CD8-positive, alpha-beta memory T cell (primary cell): ENCODE measurements at regions not wholly inside any gene's neighbourhood (a gene's known extent, or its start where the extent isn't known, plus 50 kb on each side); places are given as distances from the start of the nearest gene placed in this dataset.

Source experiments
- CTCF ChIA-PET: fragments of 350-600 bp; sonication (Branson Sonifier 250); formaldehyde crosslinking; loops from one replicate; lab custom pipeline; 2021; ENCODE audit warnings: antibody characterized with exemption; lab: Charles Lee
- POLR2A ChIA-PET: fragments of 350-600 bp; sonication (Branson Sonifier 250); formaldehyde crosslinking; loops from one replicate; lab custom pipeline; 2021; ENCODE audit warnings: antibody characterized with exemption; lab: Charles Lee
- DNase-seq, 5 donors: peaks; one replicate each; pipeline versions ENCODE4 v3.0.0 to v3.0.0-alpha.2; 2020 to 2022; ENCODE audit warnings: mixed read lengths in 1 of 5
- H3K27ac ChIP-seq: one replicate; pipeline ENCODE4 v1.7.0; 2013; ENCODE audit warnings: low read depth, mild to moderate bottlenecking, low read length, moderate library complexity
- H3K27me3 ChIP-seq: 2 replicates; pipeline ENCODE4 v1.7.0; 2013; ENCODE audit warnings: low read length, mild to moderate bottlenecking; ENCODE audit not compliant: insufficient read depth, poor library complexity, severe bottlenecking
- H3K36me3 ChIP-seq: 2 replicates; pipeline ENCODE4 v1.7.0; 2013; ENCODE audit warnings: mild to moderate bottlenecking, low read length, moderate library complexity; ENCODE audit not compliant: insufficient read depth
- H3K4me1 ChIP-seq: 2 replicates; pipeline ENCODE4 v1.7.0; 2013; ENCODE audit warnings: mild to moderate bottlenecking, low read length, moderate library complexity; ENCODE audit not compliant: insufficient read depth
- H3K4me3 ChIP-seq: 2 replicates; pipeline ENCODE4 v1.7.0; 2013; ENCODE audit warnings: mild to moderate bottlenecking, low read length
- H3K9me3 ChIP-seq: 2 replicates; pipeline ENCODE4 v1.7.0; 2013; ENCODE audit warnings: mild to moderate bottlenecking, low read length
- H3K27ac Mint-ChIP-seq, 8 donors: one replicate each; pipeline ENCODE4 v1.8.0; 2020 to 2021; ENCODE audit warnings: mixed read lengths in 8 of 8, mild to moderate bottlenecking in 6 of 8, inconsistent platforms in 3 of 8, moderate library complexity in 3 of 8
- H3K27me3 Mint-ChIP-seq, 2 donors: one replicate each; pipeline ENCODE4 v1.8.0; 2020 to 2021; ENCODE audit warnings: mixed read lengths in 2 of 2, mild to moderate bottlenecking in 1 of 2, moderate library complexity in 1 of 2
- H3K36me3 Mint-ChIP-seq, 3 donors: one replicate each; pipeline ENCODE4 v1.8.0; 2020 to 2021; ENCODE audit warnings: mixed read lengths in 3 of 3, inconsistent platforms in 1 of 3, mild to moderate bottlenecking in 1 of 3
- H3K4me1 Mint-ChIP-seq, 3 donors: one replicate each; pipeline ENCODE4 v1.8.0; 2020 to 2021; ENCODE audit warnings: mixed read lengths in 3 of 3, inconsistent platforms in 1 of 3, mild to moderate bottlenecking in 1 of 3
- H3K4me3 Mint-ChIP-seq, 7 donors: one replicate each; pipeline ENCODE4 v1.8.0; 2020 to 2021; ENCODE audit warnings: mixed read lengths in 7 of 7, mild to moderate bottlenecking in 6 of 7, moderate library complexity in 4 of 7, inconsistent platforms in 2 of 7
- H3K9me3 Mint-ChIP-seq, 5 donors: one replicate each; pipeline ENCODE4 v1.8.0; 2020 to 2022; ENCODE audit warnings: mixed read lengths in 5 of 5, mild to moderate bottlenecking in 3 of 5, moderate library complexity in 2 of 5, inconsistent platforms in 1 of 5

DNA sequence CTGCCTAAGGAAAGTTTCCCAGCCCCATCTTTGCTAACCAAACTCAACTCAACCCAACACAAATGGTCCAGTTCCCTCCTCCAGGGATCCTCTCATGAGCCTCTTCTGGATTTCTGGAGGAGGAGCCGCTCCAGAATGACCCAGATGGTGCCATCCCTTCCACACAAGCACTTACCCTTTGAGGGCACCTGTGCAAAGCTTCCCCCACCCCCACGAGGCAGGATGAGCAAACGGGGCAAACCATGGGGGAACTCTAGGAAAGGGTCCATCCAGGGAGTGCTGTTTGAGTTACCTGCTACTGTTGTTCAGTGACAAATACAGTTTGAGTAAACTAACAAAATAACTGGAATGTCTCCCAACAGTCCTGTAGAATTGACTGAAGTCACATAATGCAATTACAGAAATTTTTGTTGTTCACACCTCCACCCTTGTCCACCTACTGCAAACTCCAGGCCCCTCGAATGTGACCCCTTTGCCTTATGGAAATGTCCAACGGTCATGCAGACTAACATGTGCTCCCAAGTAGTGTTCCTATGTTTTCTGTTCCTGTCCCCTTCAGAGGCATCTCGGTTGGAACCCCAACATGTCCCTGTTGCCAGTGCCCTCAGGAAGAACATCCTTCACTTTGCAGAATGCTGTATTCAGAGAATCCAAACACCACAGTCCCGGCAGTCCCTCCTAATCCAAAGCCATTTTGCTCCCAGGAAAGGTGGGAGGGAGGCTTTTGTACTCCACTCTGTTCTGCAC, 160.1 kb downstream of the RRAGC start:
- ChIA-PET CTCF (no interaction called here), POLR2A (no interaction called here)
- H3K27ac Mint-ChIP-seq: no peak overlapping the region
- H3K36me3 ChIP-seq: no peaks in the 10 kb centered on the region
- no peaks in the 10 kb centered on the region for H3K27me3 ChIP-seq
- DNase-seq: no peak
- H3K4me1 Mint-ChIP-seq: no peaks in the 10 kb centered on the region
- no peak overlapping the region for H3K4me3 ChIP-seq
- H3K36me3 Mint-ChIP-seq: no peaks in the 10 kb centered on the region
- H3K27me3 Mint-ChIP-seq: peaks cover 22 to 54% of the 10 kb centered on the region in 2 donors
- H3K9me3 Mint-ChIP-seq: peaks cover 0 to 8% (median 4%) of the 10 kb centered on the region in 5 donors
- H3K9me3 ChIP-seq: no peaks in the 10 kb centered on the region
- H3K4me3 Mint-ChIP-seq: no peak overlapping the region
- no peak overlapping the region for H3K27ac ChIP-seq
- no peaks in the 10 kb centered on the region for H3K4me1 ChIP-seq

DNA sequence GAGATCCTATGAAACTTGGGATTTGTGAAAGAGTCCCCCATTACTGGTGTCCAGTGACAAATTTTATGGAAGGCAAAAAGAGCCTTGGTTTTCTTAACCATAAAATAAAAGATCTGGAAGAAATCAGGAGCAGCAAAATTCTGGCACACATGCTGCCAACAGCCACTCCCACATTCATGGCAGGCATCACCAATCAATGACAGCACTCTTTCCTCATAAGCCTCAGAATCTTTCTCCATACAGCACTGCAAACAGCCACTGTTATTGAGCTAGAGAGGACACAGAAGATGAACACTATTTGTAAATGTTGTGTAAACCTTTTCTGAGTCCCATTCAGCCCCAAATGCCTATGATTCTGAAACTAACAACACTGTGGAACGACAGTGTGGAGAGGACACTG, 162.2 kb downstream of the RRAGC start:
- no peaks in the 10 kb centered on the region for H3K27me3 ChIP-seq
- H3K27me3 Mint-ChIP-seq: peaks cover 23 to 48% of the 10 kb centered on the region in 2 donors
- H3K4me1 ChIP-seq: no peaks in the 10 kb centered on the region
- no peak overlapping the region for H3K4me3 ChIP-seq
- H3K9me3 ChIP-seq: no peaks in the 10 kb centered on the region
- POLR2A ChIA-PET: no interaction called here
- H3K4me3 Mint-ChIP-seq: no peak overlapping the region
- no peak overlapping the region for H3K27ac Mint-ChIP-seq
- DNase-seq: no peak
- H3K9me3 Mint-ChIP-seq: peaks cover 0 to 8% (median 4%) of the 10 kb centered on the region in 5 donors
- H3K36me3 Mint-ChIP-seq: no peaks in the 10 kb centered on the region
- CTCF ChIA-PET: no interaction called here
- no peaks in the 10 kb centered on the region for H3K36me3 ChIP-seq
- H3K4me1 Mint-ChIP-seq: no peaks in the 10 kb centered on the region
- no peak overlapping the region for H3K27ac ChIP-seq

DNA sequence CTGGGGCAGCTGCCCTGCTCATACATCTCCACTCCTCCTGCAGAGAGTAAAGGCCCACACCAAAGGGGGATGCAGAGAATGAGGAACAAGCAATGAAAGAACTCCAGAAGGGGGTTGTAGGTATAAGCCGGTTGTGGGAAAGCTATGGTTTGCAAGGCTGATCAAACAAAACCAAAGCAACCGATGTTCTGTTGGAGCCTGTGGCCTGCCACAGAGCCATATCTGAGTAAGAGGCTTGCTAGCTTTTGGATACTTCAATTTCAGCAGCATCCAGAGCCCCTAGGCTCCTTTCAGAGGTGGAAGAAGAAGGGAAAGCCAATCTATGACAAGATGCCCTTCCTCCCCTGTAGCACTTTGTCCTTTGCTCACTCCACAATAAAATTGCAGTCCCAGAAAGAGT, 163.2 kb downstream of the RRAGC start:
- CTCF ChIA-PET: no interaction called here
- no peaks in the 10 kb centered on the region for H3K9me3 ChIP-seq

DNA sequence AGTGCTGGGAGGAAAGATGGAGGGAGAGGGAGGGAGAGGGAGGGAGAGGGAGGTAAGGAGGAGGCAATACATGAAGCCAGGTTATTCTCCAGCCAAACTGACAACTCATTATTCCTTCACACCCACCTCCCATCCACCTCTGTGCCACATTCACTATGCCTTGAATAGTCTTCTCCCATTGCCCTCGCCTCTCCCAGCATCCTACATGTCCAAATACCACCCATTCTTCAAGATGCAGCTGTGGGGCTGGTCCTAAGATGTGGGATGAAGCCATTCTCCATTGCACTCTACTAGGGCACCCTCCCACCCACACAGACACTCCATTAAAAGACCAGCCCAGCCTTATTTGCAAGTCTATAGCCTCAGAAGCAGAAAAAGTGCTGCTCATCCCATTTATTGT, 165.8 kb downstream of the RRAGC start:
- CTCF ChIA-PET: no interaction called here
- DNase-seq: no peak
- no peak overlapping the region for H3K27ac Mint-ChIP-seq
- H3K27me3 Mint-ChIP-seq: peaks cover 24 to 47% of the 10 kb centered on the region in 2 donors
- no peaks in the 10 kb centered on the region for H3K36me3 ChIP-seq
- H3K9me3 Mint-ChIP-seq: peaks cover 0 to 6% (median under 1%) of the 10 kb centered on the region in 5 donors
- no peak overlapping the region for H3K4me3 Mint-ChIP-seq
- H3K36me3 Mint-ChIP-seq: no peaks in the 10 kb centered on the region
- H3K4me1 ChIP-seq: no peaks in the 10 kb centered on the region
- no peak overlapping the region for H3K27ac ChIP-seq
- H3K27me3 ChIP-seq: no peaks in the 10 kb centered on the region
- no peak overlapping the region for H3K4me3 ChIP-seq
- H3K4me1 Mint-ChIP-seq: no peaks in the 10 kb centered on the region
- no peaks in the 10 kb centered on the region for H3K9me3 ChIP-seq
- POLR2A ChIA-PET: no interaction called here

More for the DNA sequence above, 163.2 kb downstream of the RRAGC start:
- Mint-ChIP-seq H3K4me3 (no peak overlapping the region), H3K4me1 (no peaks in the 10 kb centered on the region), H3K27ac (no peak overlapping the region), H3K9me3 (peaks cover 0 to 8% (median 4%) of the 10 kb centered on the region in 5 donors), H3K27me3 (peaks cover 20 to 48% of the 10 kb centered on the region in 2 donors), H3K36me3 (no peaks in the 10 kb centered on the region)
- POLR2A ChIA-PET: no interaction called here
- Histone ChIP-seq H3K27ac (no peak overlapping the region), H3K27me3 (no peaks in the 10 kb centered on the region), H3K4me3 (no peak overlapping the region), H3K4me1 (no peaks in the 10 kb centered on the region), H3K36me3 (no peaks in the 10 kb centered on the region)
- DNase-seq: no peak

DNA sequence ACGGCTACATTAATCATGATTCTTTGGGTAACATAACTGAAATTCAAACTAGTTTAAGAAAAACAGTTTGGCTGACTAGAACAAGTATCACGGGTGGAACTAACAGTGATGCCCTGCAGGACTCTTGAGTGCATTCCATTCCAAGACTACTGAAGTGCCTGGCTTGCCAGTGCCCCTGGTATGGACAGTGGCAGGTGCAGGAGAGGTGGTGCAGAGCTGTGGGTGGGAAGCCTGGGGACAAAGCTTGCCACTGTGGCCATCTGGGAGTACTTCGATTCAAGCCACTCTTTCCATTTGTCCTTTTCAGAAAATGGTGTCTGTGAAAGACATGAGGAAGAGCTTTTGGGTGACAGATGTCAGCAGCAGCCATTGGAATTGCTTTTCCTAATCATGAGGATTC, 166.5 kb downstream of the RRAGC start:
- Mint-ChIP-seq H3K4me1 (no peaks in the 10 kb centered on the region), H3K27ac (no peak overlapping the region), H3K27me3 (peaks cover 25 to 50% of the 10 kb centered on the region in 2 donors), H3K36me3 (no peaks in the 10 kb centered on the region), H3K9me3 (peaks cover 0 to 2% (median 0%) of the 10 kb centered on the region in 5 donors), H3K4me3 (no peak overlapping the region)
- Histone ChIP-seq H3K36me3 (no peaks in the 10 kb centered on the region), H3K4me1 (no peaks in the 10 kb centered on the region), H3K27me3 (no peaks in the 10 kb centered on the region), H3K4me3 (no peak overlapping the region), H3K27ac (no peak overlapping the region), H3K9me3 (no peaks in the 10 kb centered on the region)
- ChIA-PET POLR2A (no interaction called here), CTCF (no interaction called here)
- no peak for DNase-seq

DNA sequence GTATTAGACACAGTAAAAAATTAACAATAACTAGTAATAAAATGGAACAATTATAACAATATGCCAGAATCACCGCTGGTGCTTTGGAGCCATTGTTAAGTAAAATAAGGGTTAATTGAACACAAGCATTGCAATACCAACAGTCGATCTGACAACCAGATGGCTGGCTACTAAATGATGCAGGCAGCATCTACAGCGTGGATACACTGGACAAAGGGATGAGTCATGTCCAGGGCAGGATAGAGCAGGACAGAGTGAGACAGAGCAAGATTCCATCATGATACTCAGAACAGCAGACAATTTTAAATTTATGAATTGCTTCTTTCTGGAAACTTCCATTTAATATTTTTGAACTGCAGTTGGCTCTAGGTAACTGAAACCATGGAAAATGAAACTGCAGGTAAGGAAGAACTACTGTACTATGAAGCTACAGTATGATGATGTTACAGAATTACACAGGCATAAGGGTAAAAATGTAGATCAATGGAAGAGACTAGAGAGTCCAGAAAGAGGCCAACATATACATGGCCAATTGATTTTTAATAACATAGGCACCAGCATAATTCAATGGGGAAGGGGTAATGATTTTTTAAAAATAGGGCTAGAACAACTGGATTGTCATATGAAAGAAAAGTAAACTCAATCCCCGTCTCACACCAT, 168.7 kb downstream of the RRAGC start:
- Histone ChIP-seq H3K9me3 (no peaks in the 10 kb centered on the region), H3K27ac (no peak overlapping the region), H3K27me3 (peaks cover 8% of the 10 kb centered on the region), H3K36me3 (no peaks in the 10 kb centered on the region), H3K4me3 (no peak overlapping the region), H3K4me1 (no peaks in the 10 kb centered on the region)
- Mint-ChIP-seq H3K36me3 (no peaks in the 10 kb centered on the region), H3K27ac (no peak overlapping the region), H3K4me3 (no peak overlapping the region), H3K9me3 (peaks cover 0 to 2% (median 0%) of the 10 kb centered on the region in 5 donors), H3K27me3 (peaks cover 29 to 69% of the 10 kb centered on the region in 2 donors), H3K4me1 (no peaks in the 10 kb centered on the region)
- CTCF ChIA-PET: no interaction called here
- no peak for DNase-seq
- POLR2A ChIA-PET: no interaction called here

DNA sequence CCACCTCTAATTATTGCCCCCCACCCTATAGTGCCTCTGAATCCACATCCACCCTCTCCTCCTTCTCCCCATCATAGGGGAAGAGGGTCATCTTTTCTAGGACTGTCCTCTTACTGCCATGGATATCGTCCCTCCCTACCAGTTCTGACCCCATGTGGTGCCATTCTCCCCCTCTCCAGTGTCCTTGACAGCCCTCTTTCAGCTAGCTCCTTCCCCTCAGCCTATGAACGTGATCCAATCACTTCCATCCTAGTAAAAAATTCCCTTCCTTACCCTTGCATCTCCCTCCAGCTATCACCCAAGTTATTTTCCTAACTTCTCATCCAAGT, 172.7 kb downstream of the RRAGC start:
- H3K4me3 Mint-ChIP-seq: no peak overlapping the region
- DNase-seq: no peak
- Histone ChIP-seq H3K27ac (no peak overlapping the region), H3K4me3 (no peak overlapping the region), H3K36me3 (no peaks in the 10 kb centered on the region), H3K9me3 (no peaks in the 10 kb centered on the region), H3K4me1 (no peaks in the 10 kb centered on the region), H3K27me3 (peaks cover 8% of the 10 kb centered on the region)
- CTCF ChIA-PET: no interaction called here
- peaks cover 0 to 2% (median 0%) of the 10 kb centered on the region in 5 donors for H3K9me3 Mint-ChIP-seq
- H3K27ac Mint-ChIP-seq: no peak overlapping the region
- no peaks in the 10 kb centered on the region for H3K4me1 Mint-ChIP-seq
- POLR2A ChIA-PET: no interaction called here
- no peaks in the 10 kb centered on the region for H3K36me3 Mint-ChIP-seq
- peaks cover 23 to 59% of the 10 kb centered on the region in 2 donors for H3K27me3 Mint-ChIP-seq

DNA sequence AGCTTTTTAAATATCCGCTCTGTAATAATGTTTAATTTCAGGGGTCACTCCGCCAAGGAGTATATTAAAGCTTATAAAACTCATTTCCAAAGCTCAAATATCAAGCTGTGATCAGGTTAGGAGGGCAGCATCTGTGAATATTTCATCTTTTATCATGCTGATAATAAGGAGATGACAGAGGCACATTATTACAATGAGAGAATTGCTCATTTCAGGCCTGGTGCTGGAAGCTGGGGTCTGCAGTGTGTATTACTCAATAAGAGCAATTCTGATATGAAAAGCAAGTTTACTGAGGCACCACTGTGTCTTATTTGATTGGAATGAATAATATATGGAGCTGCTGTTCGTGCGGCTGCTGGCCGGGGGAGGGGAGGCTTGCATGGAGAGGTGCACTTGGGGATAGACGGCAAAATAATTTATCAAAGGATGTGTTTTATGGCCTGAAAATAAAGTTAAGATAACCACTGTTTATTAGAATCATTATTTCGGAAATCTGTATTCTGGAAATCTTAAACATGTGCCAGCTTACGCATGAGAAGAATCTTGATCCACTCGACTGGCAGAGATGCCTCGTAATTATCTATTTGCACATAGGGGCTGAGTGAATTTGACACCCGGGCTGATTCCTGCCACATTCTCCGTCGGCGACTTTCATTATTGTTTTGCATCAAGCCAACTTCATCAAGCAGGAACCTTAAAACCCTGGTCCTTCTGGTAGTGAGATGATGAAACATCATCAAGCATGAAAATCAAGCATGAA, 173.2 kb downstream of the RRAGC start:
- Histone ChIP-seq H3K36me3 (no peaks in the 10 kb centered on the region), H3K27ac (no peak overlapping the region), H3K27me3 (peaks cover 8% of the 10 kb centered on the region), H3K9me3 (no peaks in the 10 kb centered on the region), H3K4me1 (no peaks in the 10 kb centered on the region), H3K4me3 (no peak overlapping the region)
- ChIA-PET POLR2A (no interaction called here), CTCF (no interaction called here)
- no peaks in the 10 kb centered on the region for H3K4me1 Mint-ChIP-seq
- H3K36me3 Mint-ChIP-seq: no peaks in the 10 kb centered on the region
- no peak for DNase-seq
- peaks cover 24 to 59% of the 10 kb centered on the region in 2 donors for H3K27me3 Mint-ChIP-seq
- H3K9me3 Mint-ChIP-seq: peaks cover 0 to 2% (median 0%) of the 10 kb centered on the region in 5 donors
- no peak overlapping the region for H3K4me3 Mint-ChIP-seq
- no peak overlapping the region for H3K27ac Mint-ChIP-seq
